ENCODE measurements at regions not wholly inside any gene's neighbourhood (a gene's known extent, or its start where the extent isn't known, plus 50 kb on each side); places are given as distances from the start of the nearest gene placed in this dataset.

DNA sequence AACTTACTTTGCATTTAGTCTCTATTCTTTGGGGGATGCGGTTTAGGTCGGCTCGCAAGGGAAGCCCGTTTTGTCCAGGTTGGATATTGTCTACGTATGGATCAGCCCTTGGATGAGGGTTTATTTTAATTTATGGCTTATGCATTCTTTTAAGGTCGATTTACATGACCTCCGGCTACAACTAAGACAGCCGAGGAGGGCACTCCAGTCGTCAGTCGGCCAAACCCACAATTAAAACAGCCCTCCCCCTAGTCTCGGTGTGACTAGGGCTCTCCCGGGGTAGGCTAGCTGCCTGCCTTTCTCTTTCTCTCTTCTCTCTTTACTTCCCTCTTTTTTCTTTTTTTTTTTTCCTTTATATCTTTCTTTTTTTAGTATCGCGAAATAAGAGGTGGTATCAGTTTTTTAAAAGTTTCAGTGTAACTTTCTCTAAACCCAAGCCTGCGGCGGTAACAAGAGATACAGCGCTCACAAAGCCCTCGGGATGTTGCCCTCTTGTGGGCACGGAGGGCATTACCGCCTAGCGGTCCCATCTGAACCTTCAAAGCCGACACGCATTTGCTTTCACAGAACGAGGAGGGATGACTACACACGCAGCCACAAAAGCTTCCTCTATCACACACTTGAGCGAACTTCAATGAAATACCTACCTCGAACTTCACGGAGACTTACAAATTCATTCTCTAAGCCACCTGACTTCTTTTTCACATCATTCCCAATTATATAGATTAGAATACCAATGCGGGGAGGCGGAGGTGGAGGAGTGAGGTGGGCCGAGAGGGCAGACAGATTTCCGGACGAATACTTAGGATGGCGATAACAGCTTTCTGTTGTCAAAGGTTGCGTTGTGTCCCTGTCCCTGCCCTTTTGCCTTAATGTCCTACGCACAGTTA, 132.3 kb upstream of the C11orf58 start:
- no peak for TF ChIP-seq POLR2A (IDR thresholded peaks at IDR 0.05)
- TF ChIP-seq, protein P1, sequence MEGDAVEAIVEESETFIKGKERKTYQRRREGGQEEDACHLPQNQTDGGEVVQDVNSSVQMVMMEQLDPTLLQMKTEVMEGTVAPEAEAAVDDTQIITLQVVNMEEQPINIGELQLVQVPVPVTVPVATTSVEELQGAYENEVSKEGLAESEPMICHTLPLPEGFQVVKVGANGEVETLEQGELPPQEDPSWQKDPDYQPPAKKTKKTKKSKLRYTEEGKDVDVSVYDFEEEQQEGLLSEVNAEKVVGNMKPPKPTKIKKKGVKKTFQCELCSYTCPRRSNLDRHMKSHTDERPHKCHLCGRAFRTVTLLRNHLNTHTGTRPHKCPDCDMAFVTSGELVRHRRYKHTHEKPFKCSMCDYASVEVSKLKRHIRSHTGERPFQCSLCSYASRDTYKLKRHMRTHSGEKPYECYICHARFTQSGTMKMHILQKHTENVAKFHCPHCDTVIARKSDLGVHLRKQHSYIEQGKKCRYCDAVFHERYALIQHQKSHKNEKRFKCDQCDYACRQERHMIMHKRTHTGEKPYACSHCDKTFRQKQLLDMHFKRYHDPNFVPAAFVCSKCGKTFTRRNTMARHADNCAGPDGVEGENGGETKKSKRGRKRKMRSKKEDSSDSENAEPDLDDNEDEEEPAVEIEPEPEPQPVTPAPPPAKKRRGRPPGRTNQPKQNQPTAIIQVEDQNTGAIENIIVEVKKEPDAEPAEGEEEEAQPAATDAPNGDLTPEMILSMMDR (IDR thresholded peaks at IDR 0.05): peak; percentile 88 to 91 (median 90)
- TF ChIP-seq POLR2AphosphoS5 (IDR thresholded peaks at IDR 0.05): peak in 2 of 3 donors; percentile 21 to 66
